NCI-H187 (cell line): ENCODE measurements at regions not wholly inside any gene's neighbourhood (a gene's known extent, or its start where the extent isn't known, plus 50 kb on each side); places are given as distances from the start of the nearest gene placed in this dataset.
"Not testable (repeated sequence)": the region's sequence is repeated elsewhere in the genome, so short reads cannot be mapped to it uniquely, and the experiment has no call there.

Source experiments
- DNase-seq, 2 experiments: peaks; one replicate each; lab custom pipeline; 2025; lab: John Stamatoyannopoulos, UW

GRCh38 chr14:105917136-105917932 lies 391.0 kb downstream of the TMEM121 start:
- not testable (repeated sequence) for DNase-seq

DNA sequence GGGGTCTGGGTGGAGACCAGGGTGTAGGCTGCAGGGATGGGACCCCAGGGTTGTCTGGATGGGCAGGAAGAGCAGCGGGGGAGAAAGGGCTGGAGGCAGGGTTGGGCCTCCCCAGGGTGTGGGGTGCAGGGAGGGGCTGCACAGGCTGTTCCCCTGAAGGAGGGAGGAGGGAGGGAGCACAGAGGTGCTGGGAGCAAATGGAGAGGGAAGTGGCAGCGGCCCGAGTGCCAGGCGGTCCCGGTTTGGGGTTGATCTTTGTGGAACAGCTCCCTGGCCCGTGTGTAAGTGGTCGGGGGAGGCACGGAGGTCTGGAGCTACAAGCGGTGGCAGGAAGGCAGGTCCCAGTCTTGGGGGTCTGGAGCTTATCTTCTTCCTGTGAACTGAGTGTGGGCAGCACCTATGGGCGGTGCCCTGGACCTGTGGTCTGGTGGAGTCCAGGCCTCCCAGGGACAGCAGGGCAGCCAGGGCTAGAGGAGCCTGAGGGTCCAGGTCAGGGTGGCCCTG lies 391.6 kb downstream of the TMEM121 start:
- DNase-seq, result no peak

DNA sequence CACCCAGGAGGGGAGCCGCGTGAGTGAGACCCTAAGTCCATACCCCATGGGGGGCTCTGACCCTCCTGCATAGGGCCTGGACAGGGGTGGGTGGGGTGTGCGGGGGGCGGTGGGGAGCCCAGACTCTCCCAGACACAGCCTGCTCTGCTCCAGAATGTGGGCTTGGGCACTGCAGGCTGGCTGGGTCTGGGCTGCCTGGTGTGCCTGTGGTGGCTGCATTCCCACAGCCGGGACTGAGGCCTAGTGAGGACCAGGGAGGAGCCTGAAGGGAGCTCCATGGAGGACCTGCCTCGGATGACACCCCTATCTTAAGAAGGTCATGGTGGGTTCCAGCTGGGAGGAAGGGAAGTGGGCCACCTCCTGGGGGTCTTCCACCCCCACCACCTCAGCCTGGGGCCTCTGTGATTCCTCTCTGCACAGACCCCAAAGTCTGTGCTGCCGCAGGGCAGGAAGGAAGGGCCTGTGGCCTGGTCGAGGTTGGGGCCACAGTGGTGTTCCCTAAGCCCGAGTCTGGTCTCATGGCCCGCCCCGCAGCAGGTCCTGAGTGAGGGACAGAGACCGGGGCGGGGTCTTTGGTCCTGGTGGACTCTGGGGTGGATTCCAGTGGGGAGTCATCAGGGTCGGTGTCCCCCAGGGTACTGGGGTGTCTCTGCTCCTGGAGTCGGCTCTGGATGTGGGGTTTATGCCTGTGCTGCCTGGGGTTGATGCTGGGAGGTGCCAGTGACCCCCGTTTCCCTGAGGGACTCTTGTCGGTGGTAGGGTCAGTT lies 392.3 kb downstream of the TMEM121 start:
- DNase-seq, result no peak

GRCh38 chr14:105919458-105920150 lies 393.2 kb downstream of the TMEM121 start:
- DNase-seq, result no peak

- not testable (repeated sequence) for DNase-seq
Observed at GRCh38 chr14:105920151-105920700, 393.8 kb downstream of the TMEM121 start.

- DNase-seq, result not testable (repeated sequence)
Observed at GRCh38 chr14:105920803-105921755, 394.7 kb downstream of the TMEM121 start.

- DNase-seq, result not testable (repeated sequence)
Observed at GRCh38 chr14:105921781-105922180, 395.4 kb downstream of the TMEM121 start.

DNA sequence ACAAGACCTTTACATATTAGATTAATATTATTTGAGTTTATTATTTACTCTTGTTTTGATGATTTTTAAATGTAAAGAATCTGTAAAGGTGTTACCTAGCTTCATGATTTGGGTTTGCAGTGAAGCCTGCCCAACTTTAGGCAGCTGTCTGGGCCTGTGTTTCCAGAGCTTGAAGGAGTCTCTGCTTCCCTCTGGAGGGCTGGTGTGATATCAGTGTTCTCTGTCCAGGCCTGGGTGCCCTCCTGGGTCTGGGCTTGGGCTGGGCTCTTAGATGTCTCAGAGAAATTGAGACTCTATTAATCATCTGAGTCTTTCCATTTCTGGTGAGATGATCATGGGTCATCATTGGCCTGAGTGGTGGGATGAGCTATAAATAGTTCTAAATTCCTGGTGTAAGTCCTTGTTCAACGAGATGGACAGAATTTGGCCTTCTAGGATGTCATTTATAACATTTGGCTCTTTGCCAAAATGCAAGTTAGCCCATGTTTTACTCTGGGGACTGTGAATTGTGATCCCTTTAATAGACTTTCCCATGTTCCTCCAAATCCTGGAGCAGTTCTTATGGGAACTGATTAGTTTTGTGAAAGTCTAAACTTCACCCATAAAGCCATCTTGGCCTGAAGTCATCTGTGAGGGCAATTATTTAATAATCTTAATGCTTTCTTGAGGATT lies 397.3 kb downstream of the TMEM121 start:
- not testable (repeated sequence) for DNase-seq

DNA sequence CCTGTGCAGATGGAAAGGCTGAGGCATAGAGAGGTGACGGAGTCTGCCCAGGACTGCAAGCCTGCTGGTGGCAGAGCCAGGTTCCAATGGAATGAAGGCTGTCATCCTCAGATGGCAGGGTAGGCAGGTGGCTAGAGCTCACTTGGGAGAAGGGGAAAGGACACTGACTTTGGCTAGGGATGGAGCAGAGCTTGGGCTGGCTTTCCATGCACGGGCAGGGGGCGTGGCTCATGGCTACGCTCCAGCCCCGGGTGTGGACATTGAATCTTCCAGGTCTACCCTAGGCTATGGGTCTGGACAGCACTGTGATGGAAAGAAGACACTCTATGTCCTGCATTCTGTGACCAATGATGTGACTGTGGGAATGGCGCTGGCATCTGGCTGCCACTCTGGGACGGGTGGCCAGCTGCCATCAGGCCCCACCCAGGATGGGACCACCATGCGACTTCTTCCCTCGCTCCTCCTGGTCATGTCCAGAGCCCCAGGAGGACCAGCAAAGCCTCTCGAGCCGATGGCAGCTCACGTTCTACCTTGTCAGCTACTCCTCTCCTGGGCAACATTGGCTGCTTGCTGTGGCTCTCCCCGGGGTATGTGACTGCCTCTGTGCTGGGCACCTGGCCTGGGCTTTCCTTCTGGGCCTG lies 398.7 kb downstream of the TMEM121 start:
- no peak for DNase-seq

GRCh38 chr14:105925615-105926372 lies 399.4 kb downstream of the TMEM121 start:
- DNase-seq, result no peak

DNA sequence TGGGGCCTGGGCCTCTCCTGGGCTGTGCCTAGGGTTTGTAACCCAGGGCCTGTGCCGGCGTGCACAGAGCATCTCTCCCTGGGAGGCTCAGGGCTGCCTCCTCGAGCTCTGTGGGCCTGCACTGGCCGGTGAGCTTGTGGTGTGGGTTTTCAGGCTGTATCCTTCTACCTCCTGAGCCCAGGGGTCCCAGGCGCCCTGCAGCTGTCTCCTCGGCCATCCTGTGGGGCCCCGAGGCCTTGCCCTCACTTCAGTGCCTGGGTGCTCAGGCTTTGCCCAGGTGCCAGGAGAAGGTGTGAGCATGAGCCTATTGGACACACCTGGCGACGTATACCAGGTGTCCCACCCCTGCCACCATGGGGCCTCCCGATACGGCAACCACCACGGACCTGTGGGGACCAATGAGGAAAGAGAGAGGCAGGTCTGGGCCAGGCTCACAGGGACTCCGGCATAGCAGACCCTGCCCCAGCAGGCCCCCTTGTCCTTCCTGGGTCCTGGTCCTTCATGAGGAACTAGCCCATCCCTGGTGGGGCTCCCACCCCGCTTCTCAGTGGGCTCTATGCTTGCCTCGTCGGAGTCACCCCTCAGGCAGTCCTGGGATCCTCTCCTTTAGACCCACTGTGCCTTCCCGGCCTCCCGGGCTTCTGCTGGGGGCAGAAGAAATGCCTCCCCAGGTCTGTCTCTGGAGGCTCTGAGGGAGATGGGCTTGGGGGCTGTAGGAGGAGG lies 400.2 kb downstream of the TMEM121 start:
- no peak for DNase-seq

GRCh38 chr14:105927096-105928060 lies 401.0 kb downstream of the TMEM121 start:
- DNase-seq, result no peak

- not testable (repeated sequence) for DNase-seq
Observed at GRCh38 chr14:105928171-105929111, 402.1 kb downstream of the TMEM121 start.

GRCh38 chr14:105929327-105930081 lies 403.1 kb downstream of the TMEM121 start:
- no peak for DNase-seq

- no peak for DNase-seq
Observed at GRCh38 chr14:105930572-105930971, 404.2 kb downstream of the TMEM121 start.
